ENCODE measurements at regions not wholly inside any gene's neighbourhood (a gene's known extent, or its start where the extent isn't known, plus 50 kb on each side); places are given as distances from the start of the nearest gene placed in this dataset.
A peak's percentile ranks its signal among the peaks of the same experiment; 100 is the strongest.

DNA sequence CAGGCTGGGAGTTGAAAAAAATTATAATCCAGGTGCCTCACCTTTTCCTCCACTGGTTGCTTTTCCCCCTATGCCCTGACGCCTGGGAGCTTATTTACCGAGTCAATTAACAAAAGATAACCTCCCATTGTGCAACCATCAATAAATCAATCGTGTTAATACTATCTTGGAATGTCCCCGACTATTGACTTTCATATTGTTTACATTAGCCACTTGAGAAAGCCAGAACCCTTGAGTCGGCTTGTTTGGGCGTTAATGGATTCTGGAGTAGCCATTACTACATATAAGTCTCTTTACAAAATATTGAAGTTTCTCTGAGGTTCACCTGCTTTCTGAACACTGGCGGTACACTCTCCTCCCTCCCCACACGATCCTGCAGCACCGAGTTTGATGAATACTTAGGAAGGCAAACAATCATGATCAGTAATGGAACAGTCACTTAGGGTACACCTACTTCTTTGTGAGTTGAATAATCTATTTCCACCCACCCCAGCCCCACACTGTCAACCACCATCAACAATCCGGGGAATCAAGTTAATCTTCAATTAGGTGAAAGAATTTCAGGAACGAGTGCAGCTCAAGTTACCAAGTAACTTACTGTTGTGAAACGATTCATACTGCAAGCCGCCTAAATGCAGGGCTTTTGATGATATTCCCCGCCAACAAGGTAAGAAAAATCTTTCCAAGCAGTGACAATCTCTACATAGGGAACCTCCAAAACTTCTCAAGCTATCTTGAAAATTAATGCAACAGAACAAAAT lies 159.3 kb upstream of the NR2F2 start:
- TF ChIP-seq ZBTB3 (CRISPR knock-in tag; IDR thresholded peaks at IDR 0.05; ENCODE audit: borderline replicate concordance, low read depth) (no peak), SETDB1 (CRISPR knock-in tag; IDR thresholded peaks at IDR 0.05; ENCODE audit: borderline replicate concordance) (no peak), ZNF138 (CRISPR knock-in tag; IDR thresholded peaks at IDR 0.05; ENCODE audit: low read depth) (no peak), ZNF530 (CRISPR knock-in tag; IDR thresholded peaks at IDR 0.05; ENCODE audit: low read depth) (no peak), FOXM1 (CRISPR knock-in tag; IDR thresholded peaks at IDR 0.05) (no peak), SMARCC2 (IDR thresholded peaks at IDR 0.05) (no peak), ZNF589 (CRISPR knock-in tag; conservative IDR thresholded peaks at IDR 0.05) (no peak), TGIF2 (CRISPR knock-in tag; IDR thresholded peaks at IDR 0.05) (no peak), TAF1 (CRISPR knock-in tag; IDR thresholded peaks at IDR 0.05) (0 out of 2 replicates have a peak, but pooled peaks have one; percentile 10), POLR2AphosphoS2 (IDR thresholded peaks at IDR 0.05; ENCODE audit: low read depth, low read length) (no peak), TCF12 (IDR thresholded peaks at IDR 0.05) (no peak), TCF12 (CRISPR knock-in tag; IDR thresholded peaks at IDR 0.05) (no peak), ZBTB21 (CRISPR knock-in tag; IDR thresholded peaks at IDR 0.05) (no peak)
